ENCODE measurements at regions not wholly inside any gene's neighbourhood (a gene's known extent, or its start where the extent isn't known, plus 50 kb on each side); places are given as distances from the start of the nearest gene placed in this dataset.

- DNase-seq (ENCODE audit: low spot score): no peak
Observed at GRCh38 chr21:25024639-25025038, 582.6 kb downstream of the MRPL39 start.

- DNase-seq (ENCODE audit: low spot score): no peak
Observed at GRCh38 chr21:25005388-25005787, 601.9 kb downstream of the MRPL39 start.

GRCh38 chr21:25002676-25003075, 604.6 kb downstream of the MRPL39 start:
- no peak for DNase-seq (ENCODE audit: low spot score)

GRCh38 chr21:24995216-24995615, 612.1 kb downstream of the MRPL39 start:
- DNase-seq (ENCODE audit: low spot score): no peak

- DNase-seq (ENCODE audit: low spot score): no peak
Observed at GRCh38 chr21:24994717-24995116, 612.6 kb downstream of the MRPL39 start.

- no peak for DNase-seq (ENCODE audit: low spot score)
Observed at GRCh38 chr21:24989516-24989915, 617.8 kb downstream of the MRPL39 start.

- DNase-seq (ENCODE audit: low spot score): no peak
Observed at GRCh38 chr21:24988941-24989340, 618.3 kb downstream of the MRPL39 start.

GRCh38 chr21:24976238-24976637, 631.0 kb downstream of the MRPL39 start:
- no peak for DNase-seq (ENCODE audit: low spot score)

- no peak for DNase-seq (ENCODE audit: low spot score)
Observed at GRCh38 chr21:24969068-24969467, 638.2 kb downstream of the MRPL39 start.

- no peak for DNase-seq (ENCODE audit: low spot score)
Observed at GRCh38 chr21:24955275-24955961, 651.9 kb downstream of the MRPL39 start.

- DNase-seq (ENCODE audit: low spot score): no peak
Observed at GRCh38 chr21:24948186-24948585, 659.1 kb downstream of the MRPL39 start.

GRCh38 chr21:24945910-24946309, 661.4 kb downstream of the MRPL39 start:
- no peak for DNase-seq (ENCODE audit: low spot score)

GRCh38 chr21:24941316-24942185, 665.7 kb downstream of the MRPL39 start:
- no peak for DNase-seq (ENCODE audit: low spot score)

GRCh38 chr21:24939291-24939690, 668.0 kb downstream of the MRPL39 start:
- no peak for DNase-seq (ENCODE audit: low spot score)

- no peak for DNase-seq (ENCODE audit: low spot score)
Observed at GRCh38 chr21:24938573-24938972, 668.7 kb downstream of the MRPL39 start.

- no peak for DNase-seq (ENCODE audit: low spot score)
Observed at GRCh38 chr21:24935991-24936390, 671.3 kb downstream of the MRPL39 start.

GRCh38 chr21:24910591-24910990, 696.7 kb downstream of the MRPL39 start:
- DNase-seq (ENCODE audit: low spot score): no peak

- no peak for DNase-seq (ENCODE audit: low spot score)
Observed at GRCh38 chr21:24903994-24904635, 703.2 kb downstream of the MRPL39 start.

GRCh38 chr21:24899138-24899537, 708.1 kb downstream of the MRPL39 start:
- DNase-seq (ENCODE audit: low spot score): no peak

- no peak for DNase-seq (ENCODE audit: low spot score)
Observed at GRCh38 chr21:24897883-24898282, 709.4 kb downstream of the MRPL39 start.

GRCh38 chr21:24896735-24897124, 710.6 kb downstream of the MRPL39 start:
- DNase-seq (ENCODE audit: low spot score): no peak

GRCh38 chr21:24895885-24896734, 711.2 kb downstream of the MRPL39 start:
- peak; percentile 1 for DNase-seq (ENCODE audit: low spot score)
